Fibroblast of peridontal ligament (primary cell): ENCODE measurements at regions not wholly inside any gene's neighbourhood (a gene's known extent, or its start where the extent isn't known, plus 50 kb on each side); places are given as distances from the start of the nearest gene placed in this dataset.
A peak's percentile ranks its signal among the peaks of the same experiment; 100 is the strongest.
"Not testable (repeated sequence)": the region's sequence is repeated elsewhere in the genome, so short reads cannot be mapped to it uniquely, and the experiment has no call there.

Source experiments
- DNase-seq: peaks from one replicate; pipeline ENCODE4 v3.0.0-alpha.2; 2010; ENCODE audit errors: extremely low read depth

DNA sequence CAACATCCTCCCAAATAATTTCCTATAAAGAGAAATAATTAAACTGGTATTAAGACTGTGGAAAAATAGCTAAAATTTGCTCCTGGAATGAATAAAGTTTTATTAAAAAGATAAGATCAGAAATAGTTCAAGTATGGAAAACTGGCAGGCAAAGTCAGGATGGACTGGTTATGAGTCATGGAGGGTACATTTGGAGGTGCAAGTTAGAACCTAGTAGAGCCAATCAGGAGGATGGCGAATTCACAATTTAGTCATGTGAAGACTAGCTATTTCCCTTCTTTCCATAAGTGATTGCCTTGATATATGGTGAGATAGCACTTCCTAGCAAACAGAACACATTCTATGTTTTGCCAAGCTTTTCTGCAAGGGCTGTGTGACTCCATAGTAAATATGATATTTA lies 1303.5 kb downstream of the EFNA5 start:
- DNase-seq: no peak

DNA sequence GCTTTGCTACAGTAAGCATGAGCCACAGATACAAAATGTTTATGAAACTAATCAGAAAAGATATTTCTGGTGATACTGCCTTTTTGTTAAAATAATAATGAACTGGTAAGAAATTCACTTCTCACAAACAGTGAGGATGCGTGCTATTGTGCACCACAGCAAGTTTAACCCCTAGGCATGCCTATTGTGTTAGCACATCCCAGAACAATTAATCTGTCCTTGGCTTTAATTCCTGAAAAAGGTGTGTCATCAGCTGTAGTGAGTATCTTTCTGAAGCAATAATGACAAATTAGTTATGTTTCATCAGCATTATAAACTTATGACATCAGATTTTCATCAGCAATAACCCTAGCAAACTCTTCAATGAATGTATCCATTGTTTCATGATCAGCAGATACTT lies 1307.2 kb downstream of the EFNA5 start:
- no peak for DNase-seq

DNA sequence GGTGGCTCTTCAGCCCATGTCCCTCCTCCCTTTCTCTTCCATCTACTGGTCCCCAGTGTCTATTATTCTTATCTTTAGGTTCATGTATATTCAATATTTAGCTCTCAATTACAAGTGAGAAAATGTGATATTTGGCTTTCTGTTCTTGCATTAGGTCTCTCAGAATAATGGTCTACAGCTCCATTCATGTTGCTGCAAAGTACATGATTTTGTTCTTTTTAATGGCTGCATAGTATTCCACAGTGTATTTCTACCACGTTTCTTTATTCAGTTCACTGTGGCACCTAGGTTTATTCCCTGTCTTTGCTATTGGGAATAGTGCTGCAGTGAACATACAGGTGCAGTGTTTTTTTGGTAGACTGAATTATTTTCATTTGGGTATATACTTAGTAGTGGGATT lies 1308.8 kb downstream of the EFNA5 start:
- DNase-seq: no peak

DNA sequence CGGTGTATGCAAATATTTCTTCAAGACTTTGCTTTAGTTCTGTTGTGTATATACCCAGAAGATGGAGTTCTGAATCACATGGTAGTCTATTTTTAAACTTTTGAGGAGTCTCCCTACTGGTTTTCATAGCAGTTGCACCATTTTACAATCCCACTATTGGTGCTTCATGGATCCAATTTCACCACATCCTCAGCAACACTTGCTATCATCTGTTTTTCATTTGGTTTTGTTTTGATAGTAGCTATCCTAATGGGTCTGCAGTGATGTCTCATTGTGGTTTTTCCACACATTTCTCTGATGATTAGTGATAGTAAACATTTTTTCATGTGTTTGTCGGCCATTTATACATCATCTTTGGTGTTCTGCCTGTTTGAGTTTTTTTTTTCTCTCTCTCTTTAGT lies 1339.3 kb downstream of the EFNA5 start:
- peak; percentile 99 for DNase-seq

DNA sequence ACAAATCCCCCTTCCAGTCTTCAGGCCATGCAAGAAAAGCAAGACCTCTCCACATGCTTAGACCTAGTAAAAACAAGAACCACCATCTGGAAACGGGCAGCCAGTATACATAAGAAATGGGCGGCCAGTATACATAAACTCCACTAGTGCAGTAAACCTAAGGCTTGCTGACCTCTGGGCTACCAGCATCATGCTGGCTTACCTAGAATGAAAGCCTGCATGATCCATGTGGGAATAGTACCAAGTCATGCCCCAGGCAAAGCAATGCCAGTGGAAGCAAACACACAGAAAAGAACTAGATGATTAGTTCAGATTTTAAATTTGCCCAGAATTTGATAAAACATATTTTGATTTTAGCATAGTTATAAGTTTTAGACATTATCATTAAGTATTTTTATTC lies 1346.4 kb downstream of the EFNA5 start:
- no peak for DNase-seq

DNA sequence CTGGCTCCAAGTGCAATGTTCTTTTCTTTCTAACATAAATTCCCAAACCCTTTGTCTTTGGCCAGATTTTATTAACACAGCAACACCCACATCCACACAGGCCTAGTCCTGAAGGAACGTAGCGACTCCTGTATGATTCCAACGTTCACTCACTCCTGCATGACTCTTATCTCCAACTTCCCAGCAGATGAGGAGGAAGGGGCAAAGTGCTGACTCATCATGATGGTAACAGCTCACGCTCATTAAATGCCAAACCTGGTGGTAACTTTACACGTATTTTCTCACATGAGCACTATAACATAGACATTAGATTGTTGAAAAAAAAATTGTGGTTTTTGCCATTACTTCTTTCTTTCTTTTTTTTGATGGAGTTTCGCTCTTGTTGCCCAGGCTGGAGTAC lies 1349.5 kb downstream of the EFNA5 start:
- no peak for DNase-seq

DNA sequence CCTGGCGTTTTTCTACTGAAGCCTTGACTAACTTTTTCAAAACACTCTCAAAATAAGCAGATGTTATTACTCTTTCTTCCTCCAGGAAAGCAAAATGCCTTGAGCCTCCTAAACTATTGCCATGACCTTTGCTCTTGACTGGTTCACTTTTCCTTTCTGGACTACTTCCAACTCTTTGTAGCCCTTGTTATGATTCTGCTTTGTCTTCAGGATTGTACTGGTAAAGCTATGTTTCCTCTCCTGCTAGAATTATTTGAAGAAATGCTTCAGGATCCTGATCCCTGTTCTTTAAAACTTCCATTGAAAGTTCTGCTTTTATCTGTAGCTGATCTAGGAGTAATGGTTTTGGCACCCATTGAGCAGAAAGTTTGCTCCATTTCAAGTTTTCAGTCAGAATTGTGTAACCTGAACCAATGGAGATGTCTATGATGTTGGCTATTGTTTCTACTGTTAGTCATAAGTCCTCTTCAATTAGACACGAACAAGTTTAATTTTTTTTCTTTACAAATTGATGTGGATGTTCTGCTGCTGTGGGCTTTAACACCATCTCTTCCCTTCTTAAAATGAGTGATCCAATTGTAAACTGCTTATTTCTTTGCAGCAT lies 1356.4 kb downstream of the EFNA5 start:
- DNase-seq: peak; percentile 65

DNA sequence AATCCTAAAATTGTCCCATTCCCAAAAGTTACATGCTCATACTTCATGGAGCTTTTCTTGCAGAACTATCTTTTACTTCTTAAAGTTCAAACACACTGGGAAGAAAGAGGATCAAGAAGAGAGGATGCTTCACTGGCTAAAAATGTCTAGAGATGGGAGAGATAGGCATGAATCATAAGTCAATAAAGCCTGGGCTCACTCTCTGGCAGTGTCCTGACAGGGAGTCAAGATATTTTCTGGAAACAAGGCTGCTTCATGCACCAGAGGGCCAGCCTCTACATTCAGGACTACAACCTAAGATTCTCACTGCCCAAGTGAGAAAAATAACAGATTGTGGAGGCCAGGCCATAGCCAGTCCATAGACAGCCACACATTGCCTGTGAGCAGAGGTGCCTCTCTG lies 1358.4 kb downstream of the EFNA5 start:
- peak; percentile 24 for DNase-seq

DNA sequence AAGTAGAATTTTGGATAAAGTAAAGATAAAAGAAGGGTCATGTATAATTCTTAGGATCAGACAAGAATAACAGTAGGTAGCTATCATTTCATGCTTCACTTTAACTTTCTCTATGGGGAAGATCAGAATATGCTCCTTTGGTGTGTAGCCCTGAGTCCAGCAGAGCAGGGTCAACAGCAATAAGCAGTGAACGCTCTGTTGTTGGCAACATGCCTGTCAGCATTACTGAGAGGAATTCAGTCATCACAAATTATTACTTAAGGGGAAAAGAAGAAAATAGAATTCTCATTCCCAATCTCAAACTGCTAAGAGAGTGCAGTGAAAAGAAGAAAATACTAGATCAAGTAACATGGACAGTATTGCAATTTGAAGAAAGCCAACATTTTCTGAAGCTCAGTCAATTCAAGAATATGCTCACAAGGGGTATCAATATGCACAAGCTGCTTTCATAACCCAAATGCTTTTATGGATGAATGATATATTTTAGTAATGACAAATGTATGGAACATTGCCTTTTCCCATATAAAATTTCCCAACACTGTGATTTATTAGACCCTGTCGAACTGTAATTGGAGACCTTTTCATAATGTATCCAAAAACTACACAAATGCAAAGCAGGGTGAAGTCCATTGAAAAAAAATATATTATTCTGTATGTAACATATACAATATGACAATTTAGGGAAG lies 1359.4 kb downstream of the EFNA5 start:
- DNase-seq: peak; percentile 58

DNA sequence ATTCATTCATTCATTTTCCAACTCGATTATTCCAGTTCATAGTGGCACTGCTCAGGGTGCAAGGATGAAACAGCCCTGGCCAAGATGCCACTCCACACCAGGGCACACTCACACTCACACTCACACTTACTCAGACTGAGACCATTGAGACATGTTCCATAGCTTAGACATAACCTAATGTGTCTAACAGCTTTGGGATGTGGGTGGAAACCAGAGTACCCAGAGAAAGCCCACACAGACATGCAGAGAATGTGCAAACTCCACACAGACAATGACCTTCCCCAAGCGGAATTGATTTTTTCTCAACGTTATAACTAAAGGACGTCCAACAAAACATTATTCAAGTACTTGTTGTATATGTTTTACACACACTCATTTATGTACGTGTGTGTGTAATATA lies 1363.5 kb downstream of the EFNA5 start:
- DNase-seq: no peak

DNA sequence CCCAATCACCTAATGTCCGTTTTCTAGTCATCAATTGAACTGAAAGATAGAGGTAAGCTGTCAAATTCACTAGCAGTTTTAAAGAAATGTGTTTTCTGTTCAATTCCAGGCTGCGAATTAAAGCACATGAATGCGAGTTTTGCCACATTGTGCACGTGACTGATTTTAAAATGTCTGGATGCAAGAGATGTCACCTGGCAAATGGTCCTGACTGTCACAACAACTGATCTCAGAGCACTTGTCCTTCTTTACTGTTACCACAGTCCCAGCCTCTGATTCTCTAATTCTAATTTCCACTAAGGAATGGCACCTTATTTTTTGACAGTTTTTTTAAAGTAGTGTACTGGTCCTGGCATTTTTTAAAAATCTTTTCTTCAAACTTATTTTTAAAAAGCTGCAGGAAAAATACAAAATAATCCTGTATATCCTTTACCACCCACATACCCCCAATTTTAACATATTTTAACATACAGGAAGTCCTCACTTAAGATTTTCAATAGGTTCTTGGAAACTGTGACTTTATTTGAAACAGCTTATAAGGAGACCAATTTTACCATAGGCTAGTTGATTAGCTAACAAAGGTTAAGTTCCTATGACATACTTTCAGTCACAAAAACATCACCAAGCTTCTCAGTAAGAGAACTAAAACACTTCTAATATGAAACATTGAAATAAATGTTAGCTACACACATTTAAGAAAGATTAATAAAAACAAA lies 1364.3 kb downstream of the EFNA5 start:
- DNase-seq: no peak

DNA sequence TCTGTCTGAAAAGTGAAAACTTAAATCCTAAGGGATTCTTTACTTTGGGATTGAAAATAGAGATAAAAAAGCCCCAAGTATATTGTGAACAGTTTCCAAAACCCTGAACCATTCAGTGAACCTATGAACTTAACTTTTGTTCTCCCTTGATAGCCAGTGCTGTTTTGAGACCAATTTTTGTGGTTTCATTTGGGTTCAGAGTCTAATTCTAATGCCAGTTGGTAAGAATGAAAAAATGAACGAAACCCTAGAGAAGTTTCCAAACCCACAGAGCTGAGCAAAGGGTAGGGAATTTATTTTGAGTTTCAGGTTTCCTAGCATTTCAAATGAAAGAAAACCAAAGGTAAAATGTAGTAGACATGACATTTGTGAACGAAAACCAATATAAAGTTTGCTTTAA lies 1366.8 kb downstream of the EFNA5 start:
- DNase-seq: peak; percentile 84

DNA sequence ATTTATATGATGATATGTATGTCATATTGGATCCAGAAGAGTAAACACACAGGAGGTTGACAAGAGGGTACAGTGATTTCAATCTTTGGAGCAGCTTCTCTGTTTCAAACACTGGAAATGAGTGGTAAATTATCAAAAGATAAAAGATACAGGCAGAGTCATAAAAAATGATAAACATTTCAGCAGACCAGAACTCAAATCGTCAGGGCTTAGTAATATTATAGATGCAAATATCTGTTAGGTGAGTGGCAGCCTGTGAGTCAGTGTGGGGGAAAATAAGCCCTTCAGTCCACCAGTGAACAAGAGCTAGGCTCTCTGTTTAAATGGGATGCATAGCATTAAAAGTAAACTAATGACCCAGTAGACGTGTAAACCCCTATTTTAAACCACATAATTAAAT lies 1378.1 kb downstream of the EFNA5 start:
- DNase-seq: no peak

DNA sequence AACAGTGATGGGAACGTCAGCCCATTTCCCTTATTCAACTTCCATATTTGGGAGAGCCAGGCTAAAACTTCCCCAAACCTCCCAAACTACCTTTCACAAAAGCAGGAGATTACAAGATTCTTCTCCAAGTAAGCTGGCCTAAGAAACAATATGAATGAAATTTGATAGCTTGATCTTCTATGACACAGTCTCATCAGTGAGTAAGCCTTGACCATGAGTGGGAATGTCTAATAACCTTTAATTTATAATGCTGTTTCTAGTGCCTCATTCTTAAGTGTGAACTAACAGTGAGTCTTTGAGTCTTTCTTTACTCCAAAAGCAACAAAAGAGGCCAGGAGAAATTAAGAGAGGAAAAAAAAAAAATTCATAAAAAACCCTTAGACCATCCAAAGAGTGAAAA lies 1379.9 kb downstream of the EFNA5 start:
- DNase-seq: no peak

DNA sequence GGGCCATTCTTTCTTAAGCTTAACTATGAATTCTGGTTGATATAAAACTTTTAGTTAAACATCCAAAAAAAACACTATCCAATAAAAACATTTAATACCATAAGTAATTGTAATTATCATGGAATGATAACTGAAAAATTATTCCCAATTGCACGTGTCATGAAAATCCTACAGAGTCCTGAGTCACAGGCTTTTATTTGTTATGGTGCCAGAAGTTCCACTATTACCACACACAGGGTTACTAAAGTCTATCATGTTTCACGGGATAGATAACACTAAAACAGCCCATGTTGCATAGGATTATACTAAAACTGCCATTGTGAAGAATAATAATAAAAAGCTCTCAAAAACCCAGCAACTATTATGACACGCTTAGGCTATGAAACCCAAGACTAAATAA lies 1381.8 kb downstream of the EFNA5 start:
- DNase-seq: peak; percentile 40

DNA sequence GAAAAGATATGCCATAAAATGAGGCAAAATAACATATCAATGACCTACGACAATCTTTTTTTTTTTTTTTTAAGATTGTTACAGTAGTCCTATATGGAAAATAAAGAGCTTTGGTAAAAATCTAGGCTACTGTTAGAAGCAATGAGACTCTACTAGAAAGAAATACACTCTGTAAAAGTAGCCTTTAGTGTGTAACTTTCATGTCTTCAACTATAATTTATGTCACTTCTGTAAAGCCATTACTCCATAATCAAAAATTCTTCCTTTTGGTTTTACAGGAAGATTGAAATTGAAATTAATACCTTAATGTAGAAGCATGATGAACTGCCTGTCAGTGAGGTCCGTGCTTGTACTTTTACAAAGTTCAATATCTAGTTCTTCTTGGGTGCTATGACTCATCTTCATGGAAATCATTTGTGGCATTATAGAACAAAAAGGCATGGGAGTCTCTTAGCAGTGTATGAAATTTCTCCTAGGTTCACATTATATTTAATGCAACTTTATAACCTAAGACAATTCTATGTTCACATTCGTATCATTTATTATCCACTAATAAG lies 1393.1 kb downstream of the EFNA5 start:
- DNase-seq: no peak

DNA sequence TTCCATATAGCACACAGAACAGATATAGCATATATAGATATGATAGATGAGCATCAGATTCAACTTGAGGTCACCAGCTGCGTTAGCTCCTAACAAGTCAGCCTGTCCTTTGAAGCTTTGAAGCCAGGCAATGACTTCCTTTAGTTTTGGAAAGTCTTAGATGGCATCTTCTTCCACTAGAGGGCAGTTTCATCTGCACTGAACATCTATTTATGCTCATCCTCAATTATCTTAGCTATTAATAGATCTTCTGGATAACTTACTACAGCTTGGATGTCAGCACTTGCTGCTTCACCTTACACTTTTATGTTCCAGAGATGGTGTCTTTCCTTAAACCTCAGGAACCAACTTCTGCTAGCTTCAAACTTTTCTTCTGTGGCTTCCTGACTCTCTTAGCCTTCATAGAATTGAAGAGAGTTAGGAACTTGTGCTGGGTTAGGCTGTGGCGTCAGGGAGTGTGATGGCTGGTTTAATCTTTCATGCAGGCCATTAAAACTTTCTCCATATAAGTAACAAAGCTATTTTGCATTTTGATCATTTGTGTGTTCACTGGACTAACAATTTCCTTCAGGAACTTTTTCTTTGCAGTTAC lies 1401.4 kb downstream of the EFNA5 start:
- DNase-seq: peak; percentile 66

DNA sequence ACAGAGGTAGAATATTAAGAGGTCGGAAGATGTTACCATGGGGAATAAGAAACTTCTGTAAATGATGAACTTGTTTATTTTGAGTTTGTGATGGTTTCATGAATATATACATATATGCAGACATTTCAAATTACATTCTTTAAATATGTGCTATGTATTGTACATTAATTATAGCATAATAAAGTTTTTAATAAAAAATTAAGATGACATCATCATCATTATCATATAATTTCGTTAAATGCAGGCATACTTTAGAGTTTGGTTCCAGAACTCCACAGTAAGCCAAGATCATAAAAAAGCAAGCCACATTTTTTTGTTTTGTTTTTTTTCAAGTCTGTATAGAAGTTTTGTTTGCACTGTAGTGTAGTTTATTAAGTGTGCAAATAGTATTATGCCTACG lies 1403.5 kb downstream of the EFNA5 start:
- DNase-seq: no peak

DNA sequence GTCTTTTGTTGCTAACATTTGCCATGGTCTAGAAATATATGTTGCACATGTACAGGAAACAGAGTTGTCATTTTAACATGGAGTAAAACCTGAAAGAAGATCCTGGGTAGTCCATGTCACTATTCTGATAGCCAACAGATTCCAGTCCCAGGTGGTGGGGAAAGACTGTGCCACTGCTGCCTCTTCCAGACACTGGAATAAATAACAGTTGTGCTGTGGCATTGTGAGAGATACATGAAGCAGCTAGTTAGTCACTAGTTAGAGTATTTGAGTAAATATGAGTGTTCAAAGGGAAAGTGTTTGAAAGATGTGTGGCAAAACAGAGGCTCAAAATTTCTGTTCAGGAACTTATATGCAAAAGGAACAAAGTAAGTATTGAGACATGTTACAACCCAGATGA lies 1408.3 kb downstream of the EFNA5 start:
- DNase-seq: no peak

DNA sequence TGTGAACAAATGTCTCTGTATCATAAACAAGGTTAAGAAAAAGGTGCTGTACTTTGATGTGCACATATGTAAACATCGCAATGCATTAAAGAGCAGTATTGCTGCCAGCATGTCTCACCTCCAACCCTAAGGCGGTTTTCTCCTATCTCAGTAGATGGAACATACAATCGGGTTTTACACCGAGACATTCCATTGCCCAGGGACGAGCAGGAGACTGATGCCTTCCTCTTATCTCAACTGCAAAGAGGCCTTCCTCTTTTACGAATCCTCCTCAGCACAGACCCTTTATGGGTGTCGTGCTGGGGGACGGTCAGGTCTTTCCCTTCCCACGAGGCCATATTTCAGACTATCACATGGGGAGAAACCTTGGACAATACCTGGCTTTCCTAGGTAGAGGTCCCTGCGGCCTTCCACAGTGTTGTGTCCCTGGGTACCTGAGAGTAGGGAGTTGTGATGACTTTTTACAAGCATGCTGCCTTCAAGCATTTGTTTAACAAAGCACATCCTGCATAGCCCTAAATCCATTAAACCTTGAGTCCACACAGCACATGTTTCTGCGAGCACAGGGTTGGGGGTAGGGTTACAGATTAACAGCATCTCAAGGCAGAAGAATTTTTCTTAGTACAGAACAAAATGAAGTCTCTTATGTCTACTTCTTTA lies 1411.2 kb downstream of the EFNA5 start:
- not testable (repeated sequence) for DNase-seq

DNA sequence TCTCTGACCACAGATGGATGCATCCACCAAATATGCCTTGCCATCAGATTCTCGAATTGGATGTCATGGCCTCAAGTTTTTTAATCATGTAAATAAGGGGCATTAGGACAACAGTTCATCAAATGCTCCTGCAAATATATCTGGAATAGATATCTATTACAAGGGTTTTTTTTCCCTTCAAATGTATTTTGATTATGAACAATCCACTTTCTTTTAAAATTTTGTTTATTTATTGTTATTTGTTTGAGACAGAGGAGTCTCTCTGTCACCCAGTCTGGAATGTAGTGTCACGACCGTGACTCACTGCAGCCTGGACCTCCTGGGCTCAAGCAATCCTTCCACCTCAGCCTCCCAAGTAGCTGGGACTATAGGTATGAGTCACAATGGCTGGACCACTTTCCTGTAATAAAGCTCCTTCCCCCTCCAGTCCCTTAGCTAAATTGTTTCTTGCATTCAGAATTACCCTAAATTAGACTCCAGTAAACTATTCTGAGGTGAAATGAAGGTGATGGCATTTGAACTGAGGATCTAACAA lies 1412.1 kb downstream of the EFNA5 start:
- no peak for DNase-seq

DNA sequence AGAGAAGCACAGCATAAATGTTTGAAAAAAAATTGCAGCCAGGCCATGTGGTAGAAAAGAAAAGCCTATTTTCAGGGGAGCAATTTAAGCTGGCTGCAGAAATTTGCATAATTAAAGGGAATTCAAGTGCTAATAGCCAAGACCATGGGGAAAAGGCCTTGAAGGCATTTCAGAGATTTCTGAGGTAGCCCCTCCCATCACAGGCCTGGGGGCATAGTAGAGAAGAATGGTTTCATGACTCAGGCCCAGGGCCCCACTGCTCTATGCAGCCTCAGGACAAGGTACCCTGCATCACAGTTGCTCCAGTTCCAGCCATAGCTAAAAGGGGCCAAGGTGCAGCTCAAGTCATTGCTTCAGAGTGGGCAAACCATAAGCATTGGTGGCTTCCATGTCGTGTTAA lies 1416.0 kb downstream of the EFNA5 start:
- no peak for DNase-seq
